ENCODE measurements at regions not wholly inside any gene's neighbourhood (a gene's known extent, or its start where the extent isn't known, plus 50 kb on each side); places are given as distances from the start of the nearest gene placed in this dataset.

- TF ChIP-seq ZBTB33 (IDR thresholded peaks at IDR 0.05; ENCODE audit: extremely low read depth, insufficient replicate concordance, low read length) = no peak
- no peak for TF ChIP-seq CEBPB (IDR thresholded peaks at IDR 0.05; ENCODE audit: low read depth)
- no peak for TF ChIP-seq CBX3 (IDR thresholded peaks at IDR 0.05; ENCODE audit: low read depth)
- TF ChIP-seq, protein P1, sequence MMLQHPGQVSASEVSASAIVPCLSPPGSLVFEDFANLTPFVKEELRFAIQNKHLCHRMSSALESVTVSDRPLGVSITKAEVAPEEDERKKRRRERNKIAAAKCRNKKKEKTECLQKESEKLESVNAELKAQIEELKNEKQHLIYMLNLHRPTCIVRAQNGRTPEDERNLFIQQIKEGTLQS (IDR thresholded peaks at IDR 0.05) = no peak
- TF ChIP-seq ELF1 (IDR thresholded peaks at IDR 0.05; ENCODE audit: borderline replicate concordance, low read depth) = no peak
- no peak for TF ChIP-seq TCF7L2 (IDR thresholded peaks at IDR 0.05; ENCODE audit: borderline replicate concordance, extremely low read depth, insufficient read depth, insufficient read length)
Observed at GRCh38 chr18:2082676-2083075, 488.6 kb downstream of the METTL4 start (continued).

DNA sequence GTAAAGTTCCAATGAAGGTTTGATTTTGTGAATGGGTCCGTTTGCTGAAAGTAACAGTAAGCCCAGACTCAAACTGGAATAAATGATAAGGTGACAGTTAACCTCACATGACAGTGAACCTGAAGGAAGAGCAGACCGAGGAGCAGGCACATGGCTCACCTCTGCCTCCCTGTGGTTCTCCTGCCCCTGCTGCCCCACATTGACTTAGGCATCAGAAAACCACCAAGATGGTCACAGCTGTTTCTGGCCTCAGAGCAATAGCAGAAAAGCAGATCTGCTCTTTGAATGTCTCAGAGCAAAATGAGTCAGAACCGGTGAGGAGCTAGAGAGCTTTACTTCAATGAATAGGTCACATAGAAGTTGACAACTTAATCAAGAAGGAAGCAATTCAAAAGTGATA is 487.6 kb downstream of the METTL4 start:
- TF ChIP-seq RAD21 (IDR thresholded peaks at IDR 0.05; ENCODE audit: low read depth) = peak; percentile 67
- no peak for TF ChIP-seq SRF (IDR thresholded peaks at IDR 0.05; ENCODE audit: low read depth)
- peak; percentile 34 to 60 (median 56); a peak in 4 of 6 replicates for TF ChIP-seq CTCF (IDR thresholded peaks at IDR 0.05 in 2 of 3, conservative IDR thresholded peaks at IDR 0.05 in 1 of 3; ENCODE audit: borderline replicate concordance in 1 of 3, insufficient read depth in 1 of 3, low read depth in 2 of 3, low read length in 2 of 3)
- no peak overlapping the region for H2AFZ ChIP-seq (ENCODE audit: low read depth, low read length, poor library complexity, severe bottlenecking)
- H3K4me3 ChIP-seq (replicated peaks in 1 of 2; ENCODE audit: low read depth in 1 of 2, low read length in 2 of 2) = no peak overlapping the region
- ATAC-seq (peak; percentile 71), DNase-seq (ENCODE audit: low read depth, low spot score) (no peak)
- ChIA-PET RAD21 (ENCODE audit: low non-redundant PET in 1 of 2, low total read pairs in 2 of 2, uncharacterized antibody in 2 of 2, unreplicated experiment in 2 of 2) (no interaction called here), CTCF (interaction anchor here (0.7 to 3.2 kb wide), 8 partner anchors 8 to 498 kb away, joined by 3 to 11 read pairs (median 4); no protein-coding TSS in a partner anchor), POLR2A (no interaction called here)
- H3K36me3 ChIP-seq (ENCODE audit: control insufficient read depth in 1 of 2, insufficient read depth in 2 of 2, low read length in 2 of 2) = no peaks in the 10 kb centered on the region
- H3K27ac ChIP-seq (ENCODE audit: low read depth, low read length) = no peak overlapping the region
- H3K9me2 ChIP-seq (ENCODE audit: insufficient read depth) = no peaks in the 10 kb centered on the region
- H3K4me1 ChIP-seq (ENCODE audit: control insufficient read depth in 1 of 2, insufficient read depth in 2 of 2, low read length in 2 of 2) = no peaks in the 10 kb centered on the region
- H3K79me2 ChIP-seq (ENCODE audit: insufficient read depth, low read length) = no peaks in the 10 kb centered on the region
- H3K9me3 ChIP-seq (ENCODE audit: control insufficient read depth in 1 of 2, insufficient read depth in 1 of 2, low read depth in 1 of 2, low read length in 2 of 2) = no peaks in the 10 kb centered on the region
- H3K9ac ChIP-seq (ENCODE audit: low read length) = no peak overlapping the region
- H4K20me1 ChIP-seq (ENCODE audit: insufficient read depth) = no peaks in the 10 kb centered on the region
- BruUV-seq (replicated peaks) = no TSS peak
- no peak overlapping the region for H3K4me2 ChIP-seq (ENCODE audit: low read length)
- intact Hi-C loops (cut with micrococcal nuclease) = loop anchor here (1.0 to 10.0 kb wide), 3 partner anchors 169 to 1219 kb away; no protein-coding TSS in a partner anchor
- no peaks in the 10 kb centered on the region for H3K27me3 ChIP-seq (ENCODE audit: insufficient read depth, low read length)
